ENCODE measurements at regions not wholly inside any gene's neighbourhood (a gene's known extent, or its start where the extent isn't known, plus 50 kb on each side); places are given as distances from the start of the nearest gene placed in this dataset.
"Not testable (repeated sequence)": the region's sequence is repeated elsewhere in the genome, so short reads cannot be mapped to it uniquely, and the experiment has no call there.

- DNase-seq: no peak
Measured at GRCh38 chr12:91741932-91742331, 403.7 kb downstream of the BTG1 start.

GRCh38 chr12:91733846-91734245, 411.8 kb downstream of the BTG1 start:
- not testable (repeated sequence) for DNase-seq

- DNase-seq: no peak
Measured at GRCh38 chr12:91732086-91732485, 413.6 kb downstream of the BTG1 start.

- DNase-seq: no peak
Measured at GRCh38 chr12:91729543-91729942, 416.1 kb downstream of the BTG1 start.

GRCh38 chr12:91723191-91723590, 422.5 kb downstream of the BTG1 start:
- no peak for DNase-seq

- DNase-seq: no peak
Measured at GRCh38 chr12:91722072-91722471, 423.6 kb downstream of the BTG1 start.

GRCh38 chr12:91721023-91721422, 424.6 kb downstream of the BTG1 start:
- no peak for DNase-seq

- DNase-seq: no peak
Measured at GRCh38 chr12:91718326-91718725, 427.3 kb downstream of the BTG1 start.

- no peak for DNase-seq
Measured at GRCh38 chr12:91717804-91718203, 427.8 kb downstream of the BTG1 start.

- not testable (repeated sequence) for DNase-seq
Measured at GRCh38 chr12:91711925-91712324, 433.7 kb downstream of the BTG1 start.

GRCh38 chr12:91706466-91706865, 439.2 kb downstream of the BTG1 start:
- DNase-seq: no peak

GRCh38 chr12:91704446-91704845, 441.2 kb downstream of the BTG1 start:
- DNase-seq: peak; percentile 23

GRCh38 chr12:91703491-91704283, 442.0 kb downstream of the BTG1 start:
- DNase-seq: no peak

GRCh38 chr12:91702843-91703425, 442.7 kb downstream of the BTG1 start:
- DNase-seq: no peak

GRCh38 chr12:91695964-91696363, 449.7 kb downstream of the BTG1 start:
- no peak for DNase-seq

- not testable (repeated sequence) for DNase-seq
Measured at GRCh38 chr12:91695406-91695805, 450.2 kb downstream of the BTG1 start.

GRCh38 chr12:91690531-91690930, 455.1 kb downstream of the BTG1 start:
- no peak for DNase-seq

- DNase-seq: no peak
Measured at GRCh38 chr12:91687052-91688017, 458.3 kb downstream of the BTG1 start.

GRCh38 chr12:91685917-91686316, 459.7 kb downstream of the BTG1 start:
- DNase-seq: no peak

GRCh38 chr12:91681751-91682150, 463.9 kb downstream of the BTG1 start:
- no peak for DNase-seq

GRCh38 chr12:91680864-91681263, 464.8 kb downstream of the BTG1 start:
- no peak for DNase-seq

- no peak for DNase-seq
Measured at GRCh38 chr12:91677556-91677955, 468.1 kb downstream of the BTG1 start.

GRCh38 chr12:91675401-91675800, 470.2 kb downstream of the BTG1 start:
- DNase-seq: no peak
